Epithelial cell of esophagus (primary cell): ENCODE measurements at regions not wholly inside any gene's neighbourhood (a gene's known extent, or its start where the extent isn't known, plus 50 kb on each side); places are given as distances from the start of the nearest gene placed in this dataset.

Source experiments
- DNase-seq: peaks from one replicate; pipeline ENCODE4 v3.0.0; 2010; ENCODE audit warnings: low read depth
- H3K4me3 ChIP-seq: 2 replicates; pipeline ENCODE4 v1.5.1; 2011; ENCODE audit warnings: mild to moderate bottlenecking, low read length, control low read depth
- TF ChIP-seq, protein P1 (sequence below): IDR thresholded peaks from 2 replicates; pipeline ENCODE4 v1.5.1; 2011; ENCODE audit warnings: low read depth, mild to moderate bottlenecking, low read length, control low read depth, inconsistent platforms; ENCODE audit not compliant: insufficient read depth; ENCODE audit errors: missing control alignments

DNA sequence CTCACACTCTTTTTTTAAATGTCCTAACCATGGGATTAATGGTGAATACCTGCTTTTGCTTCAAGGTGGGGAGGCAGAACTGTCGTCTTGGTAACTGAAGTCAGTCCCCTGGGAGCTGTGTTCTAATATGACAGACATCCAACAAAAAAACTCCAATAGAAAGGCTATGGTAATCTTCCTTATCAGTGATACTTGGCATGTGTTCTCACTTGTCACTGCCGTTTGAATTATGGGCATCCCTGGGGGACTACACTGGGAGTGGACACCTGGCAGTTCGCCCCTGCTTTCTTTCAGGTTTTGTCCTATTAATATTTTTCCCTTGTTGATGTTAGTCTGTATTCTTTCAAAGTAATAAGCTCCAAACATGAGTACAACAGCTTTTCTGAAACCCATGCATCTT lies 252.6 kb downstream of the SLITRK5 start:
- TF ChIP-seq, protein P1, sequence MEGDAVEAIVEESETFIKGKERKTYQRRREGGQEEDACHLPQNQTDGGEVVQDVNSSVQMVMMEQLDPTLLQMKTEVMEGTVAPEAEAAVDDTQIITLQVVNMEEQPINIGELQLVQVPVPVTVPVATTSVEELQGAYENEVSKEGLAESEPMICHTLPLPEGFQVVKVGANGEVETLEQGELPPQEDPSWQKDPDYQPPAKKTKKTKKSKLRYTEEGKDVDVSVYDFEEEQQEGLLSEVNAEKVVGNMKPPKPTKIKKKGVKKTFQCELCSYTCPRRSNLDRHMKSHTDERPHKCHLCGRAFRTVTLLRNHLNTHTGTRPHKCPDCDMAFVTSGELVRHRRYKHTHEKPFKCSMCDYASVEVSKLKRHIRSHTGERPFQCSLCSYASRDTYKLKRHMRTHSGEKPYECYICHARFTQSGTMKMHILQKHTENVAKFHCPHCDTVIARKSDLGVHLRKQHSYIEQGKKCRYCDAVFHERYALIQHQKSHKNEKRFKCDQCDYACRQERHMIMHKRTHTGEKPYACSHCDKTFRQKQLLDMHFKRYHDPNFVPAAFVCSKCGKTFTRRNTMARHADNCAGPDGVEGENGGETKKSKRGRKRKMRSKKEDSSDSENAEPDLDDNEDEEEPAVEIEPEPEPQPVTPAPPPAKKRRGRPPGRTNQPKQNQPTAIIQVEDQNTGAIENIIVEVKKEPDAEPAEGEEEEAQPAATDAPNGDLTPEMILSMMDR, result no peak
- no peak for DNase-seq

GRCh38 chr13:87925006-87925405 lies 253.8 kb downstream of the SLITRK5 start:
- no peak overlapping the region for H3K4me3 ChIP-seq
- TF ChIP-seq, protein P1, result no peak
- DNase-seq, result no peak

More for the DNA sequence above, 252.6 kb downstream of the SLITRK5 start:
- no peak overlapping the region for H3K4me3 ChIP-seq

DNA sequence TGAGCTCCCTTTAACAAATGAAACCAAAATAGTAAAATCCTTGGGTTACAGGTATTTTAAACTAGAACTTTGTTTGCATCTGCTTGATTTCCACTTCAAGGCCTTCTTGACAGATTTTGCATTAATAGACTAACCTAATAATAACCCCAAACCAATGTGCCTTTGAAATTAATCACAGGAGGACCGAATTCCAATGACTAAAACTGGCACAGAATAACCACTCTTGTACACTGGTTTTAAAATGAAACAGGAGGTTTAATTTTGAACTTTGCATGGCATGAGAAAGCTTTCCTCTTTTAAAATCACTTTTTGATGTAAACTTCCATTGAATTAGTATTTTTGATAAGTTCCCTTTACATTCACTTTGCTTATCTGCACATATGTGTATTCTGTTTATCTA lies 269.6 kb downstream of the SLITRK5 start:
- DNase-seq, result no peak
- TF ChIP-seq, protein P1, result no peak
- no peak overlapping the region for H3K4me3 ChIP-seq

GRCh38 chr13:87941226-87941625 lies 270.1 kb downstream of the SLITRK5 start:
- DNase-seq, result no peak
- H3K4me3 ChIP-seq, result no peak overlapping the region
- TF ChIP-seq, protein P1, result no peak

DNA sequence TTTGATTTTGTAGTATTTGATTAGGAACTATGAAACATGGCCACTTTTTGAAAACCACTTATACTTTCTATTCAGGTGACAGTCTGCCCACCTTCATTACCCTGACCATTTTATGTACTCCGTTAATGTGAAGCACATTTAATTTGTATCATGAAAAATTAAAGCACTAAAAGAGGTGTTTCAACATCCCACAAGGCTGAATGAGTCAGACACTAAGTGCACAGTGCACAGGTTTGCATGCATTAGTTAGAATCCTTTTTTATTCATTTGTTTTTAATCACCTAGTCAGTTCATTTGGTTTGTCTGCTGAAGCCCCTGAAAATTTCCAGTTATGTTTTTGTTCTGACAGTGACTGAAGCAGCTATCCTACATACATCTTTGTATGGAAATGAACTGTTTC lies 271.0 kb downstream of the SLITRK5 start:
- DNase-seq, result peak; percentile 39
- TF ChIP-seq, protein P1, result no peak
- no peak overlapping the region for H3K4me3 ChIP-seq

DNA sequence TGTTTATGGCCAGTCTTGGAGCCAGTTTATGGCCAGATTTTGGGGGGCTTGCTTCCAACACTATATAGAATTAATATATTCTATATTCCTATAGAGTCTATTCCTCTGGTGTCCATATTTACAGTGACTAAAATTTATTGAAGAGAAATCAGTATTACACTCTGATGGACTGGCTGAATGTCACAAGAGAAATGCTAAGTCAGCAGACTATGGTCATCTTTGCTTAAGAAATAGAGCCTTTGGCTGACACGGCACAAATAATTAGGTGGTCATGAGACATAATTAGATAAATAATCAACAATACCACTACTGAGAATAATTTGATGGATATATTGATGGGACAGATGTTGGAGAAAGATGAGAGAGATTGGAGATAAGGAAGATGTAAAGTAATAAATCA lies 272.9 kb downstream of the SLITRK5 start:
- TF ChIP-seq, protein P1, result no peak
- no peak overlapping the region for H3K4me3 ChIP-seq
- DNase-seq, result no peak

GRCh38 chr13:87952377-87952776 lies 281.2 kb downstream of the SLITRK5 start:
- no peak overlapping the region for H3K4me3 ChIP-seq
- TF ChIP-seq, protein P1, result no peak
- DNase-seq, result no peak
